ENCODE measurements at regions not wholly inside any gene's neighbourhood (a gene's known extent, or its start where the extent isn't known, plus 50 kb on each side); places are given as distances from the start of the nearest gene placed in this dataset.

DNA sequence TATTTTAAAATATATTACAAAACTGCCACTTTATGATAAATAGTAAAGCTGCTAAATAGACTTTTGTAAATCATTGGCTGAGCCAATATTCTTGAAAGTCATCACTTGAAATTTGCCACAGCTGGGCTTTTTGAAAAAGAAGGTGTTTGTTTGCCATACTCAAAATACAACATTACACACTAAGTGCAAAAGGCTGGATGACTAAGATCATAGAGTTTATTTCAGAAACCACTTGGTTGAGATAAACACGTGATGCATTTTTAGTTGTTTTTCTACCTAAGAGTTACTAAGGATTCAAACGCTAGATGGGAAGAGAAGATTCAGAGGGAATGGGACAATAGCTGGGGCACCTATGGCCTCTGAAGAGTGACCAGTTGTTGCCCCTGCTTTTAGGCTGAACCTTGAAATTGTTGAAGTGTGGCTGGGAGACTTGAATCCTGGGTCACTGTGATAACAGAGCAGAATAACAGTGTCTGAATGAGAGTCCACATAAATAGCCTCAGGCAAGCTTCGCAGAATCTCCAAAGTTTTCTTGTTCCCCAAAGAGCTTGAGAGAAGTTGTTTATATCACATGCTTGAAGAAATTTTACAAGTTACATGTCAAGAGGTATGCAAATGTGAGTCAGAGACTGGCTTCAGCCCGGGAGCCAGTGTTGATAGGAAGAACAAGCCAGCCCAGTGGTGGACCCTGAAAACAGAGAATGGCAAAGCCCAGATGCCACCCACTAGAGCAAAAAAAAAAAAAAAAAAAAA, 409.8 kb downstream of the GPD2 start:
- no peak for DNase-seq (ENCODE audit: low spot score)

GRCh38 chr2:156852210-156852609, 405.3 kb upstream of the GALNT5 start:
- DNase-seq (ENCODE audit: low spot score), result no peak

- no peak for DNase-seq (ENCODE audit: low spot score)
Observed at GRCh38 chr2:156852681-156853080, 404.8 kb upstream of the GALNT5 start.

GRCh38 chr2:156864325-156864724, 393.2 kb upstream of the GALNT5 start:
- DNase-seq (ENCODE audit: low spot score), result no peak

- no peak for DNase-seq (ENCODE audit: low spot score)
Observed at GRCh38 chr2:156864753-156865152, 392.8 kb upstream of the GALNT5 start.

DNA sequence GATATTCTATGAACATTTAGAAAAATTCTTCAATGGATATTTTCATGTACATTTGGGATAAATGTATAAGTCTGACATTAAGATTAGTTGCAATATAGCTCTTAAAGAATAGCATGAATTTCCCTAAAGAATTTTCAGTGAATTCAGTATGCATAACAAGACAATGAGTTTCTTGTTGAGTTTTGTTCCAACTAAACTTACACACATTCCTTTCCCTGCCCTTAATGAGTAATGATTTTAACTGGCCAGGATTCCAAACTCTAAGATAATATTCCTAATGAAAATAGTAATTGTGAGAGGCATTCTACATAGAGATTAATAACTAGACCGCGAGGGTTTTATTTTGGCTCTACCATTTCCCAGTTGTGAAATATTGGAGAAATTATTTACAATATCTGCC, 390.3 kb upstream of the GALNT5 start:
- DNase-seq (ENCODE audit: low spot score), result no peak

- no peak for DNase-seq (ENCODE audit: low spot score)
Observed at GRCh38 chr2:156874707-156875106, 382.8 kb upstream of the GALNT5 start.

DNA sequence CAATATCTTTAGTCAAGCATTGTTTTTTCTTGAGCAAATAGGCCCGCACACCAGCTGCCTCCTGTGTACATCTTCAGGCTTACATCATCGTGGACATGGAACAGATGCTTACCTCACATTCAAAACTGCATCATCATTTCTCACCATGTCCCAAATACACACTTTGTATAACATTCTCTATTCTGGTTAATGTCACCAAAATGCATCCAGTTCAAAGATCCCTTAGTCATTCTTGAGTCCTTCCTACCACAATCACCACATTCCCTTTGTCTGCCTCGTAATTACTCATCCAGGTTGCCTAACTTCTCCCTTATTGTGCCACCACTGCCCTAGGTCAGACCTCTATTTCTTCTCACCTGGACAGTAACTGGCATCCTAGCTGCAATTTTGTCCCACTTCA, 373.7 kb upstream of the GALNT5 start:
- DNase-seq (ENCODE audit: low spot score), result no peak

DNA sequence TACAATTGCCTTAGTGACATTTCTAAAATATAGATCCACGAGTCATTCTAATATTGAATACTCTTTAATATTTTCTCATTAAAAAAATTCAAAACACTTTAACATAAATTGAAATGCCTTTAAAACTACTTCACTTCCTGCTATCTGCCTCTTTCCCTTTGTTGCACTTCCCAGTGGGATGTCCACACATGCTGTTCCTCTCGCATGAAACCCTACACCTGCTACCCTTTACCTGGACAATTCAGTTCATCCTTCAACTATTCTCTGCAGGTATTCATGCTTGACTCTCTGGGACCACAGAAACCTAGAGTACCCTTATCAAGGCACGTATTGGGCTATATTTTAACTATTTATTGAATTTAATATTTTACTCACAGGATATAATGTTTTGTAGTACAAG, 373.3 kb upstream of the GALNT5 start:
- DNase-seq (ENCODE audit: low spot score), result no peak

DNA sequence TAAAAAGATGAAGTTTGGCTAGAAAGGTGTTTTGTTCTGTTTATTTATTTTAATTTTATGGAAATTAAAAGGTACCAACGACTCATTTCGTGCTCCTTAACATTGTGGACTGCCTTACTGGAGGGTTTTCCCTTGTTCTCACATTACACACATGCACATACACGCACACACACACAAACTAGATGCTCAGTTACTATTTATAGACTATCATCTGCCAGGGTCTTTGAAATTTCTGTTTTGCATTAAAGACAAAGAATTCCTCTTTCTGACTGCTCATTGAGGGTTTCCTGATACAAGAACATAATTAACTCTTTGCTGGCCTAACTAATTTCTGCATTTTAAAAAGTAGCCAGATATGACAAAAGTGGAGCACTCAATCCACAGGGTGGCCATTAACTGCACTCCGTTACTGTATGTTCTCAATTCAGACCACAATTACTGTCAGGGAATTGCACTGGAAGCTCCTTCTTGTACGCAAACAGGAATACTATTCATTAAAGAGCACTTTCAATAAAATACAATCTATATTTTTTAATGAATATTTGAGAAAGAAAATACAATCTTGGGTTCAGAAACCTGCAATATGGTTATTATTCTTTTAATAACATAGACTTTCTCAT, 366.9 kb upstream of the GALNT5 start:
- DNase-seq (ENCODE audit: low spot score), result no peak

GRCh38 chr2:156891609-156892008, 365.9 kb upstream of the GALNT5 start:
- no peak for DNase-seq (ENCODE audit: low spot score)

DNA sequence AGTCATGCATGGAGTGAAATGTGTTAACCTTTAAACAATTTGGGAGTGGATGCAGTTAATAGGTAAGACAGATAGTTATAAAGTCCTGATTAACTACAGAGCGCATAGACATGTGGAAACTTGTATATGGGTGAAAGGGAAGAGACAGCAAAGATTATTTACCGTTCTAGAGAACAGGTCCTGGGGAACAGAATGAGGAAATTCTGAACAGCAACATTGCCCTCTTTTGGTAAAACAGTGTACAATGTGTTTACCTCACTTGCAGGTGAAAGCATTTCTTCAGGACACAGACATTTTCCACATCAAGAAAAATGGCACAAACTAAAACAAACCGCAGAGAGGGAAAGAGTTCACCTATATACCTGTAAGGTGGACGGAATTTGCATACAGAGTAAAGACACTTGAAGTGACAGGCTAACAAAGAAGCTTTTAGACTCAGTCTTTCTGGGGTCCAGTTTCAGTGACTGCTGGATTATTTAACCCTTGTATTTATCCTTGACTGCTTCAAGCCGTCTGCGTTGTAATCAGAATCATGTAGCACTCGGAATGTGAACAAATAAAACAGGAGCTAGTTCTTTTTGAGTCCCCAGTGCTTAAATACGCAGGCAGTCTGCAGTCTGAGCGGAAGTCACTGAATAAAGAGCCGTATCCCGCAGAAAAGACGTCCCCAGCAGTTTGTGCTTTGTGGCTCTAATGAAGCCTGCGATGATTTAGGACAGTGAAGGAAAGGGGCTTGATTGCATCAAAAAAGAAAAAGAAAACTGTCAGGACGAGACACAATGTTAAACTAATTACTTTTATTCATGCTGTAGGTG, 364.8 kb upstream of the GALNT5 start:
- no peak for DNase-seq (ENCODE audit: low spot score)

DNA sequence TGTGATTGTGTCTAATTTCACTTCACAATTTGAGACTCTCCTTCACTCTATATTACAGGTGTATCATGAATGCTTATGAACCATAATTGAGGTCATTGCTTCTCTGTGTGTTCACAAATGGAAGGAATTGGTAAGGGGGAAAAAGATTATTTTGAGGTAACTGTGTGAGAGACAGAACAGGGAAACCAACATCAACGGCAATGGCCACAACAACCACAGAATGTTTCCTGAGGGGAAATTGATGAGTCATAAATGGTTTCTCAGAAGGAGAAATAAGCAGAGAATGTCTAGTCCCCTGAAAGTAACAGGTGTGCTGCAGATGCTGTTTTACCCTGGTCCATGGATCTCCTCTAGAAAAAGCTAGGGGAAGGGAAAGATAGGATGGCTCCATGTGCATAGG, 361.2 kb upstream of the GALNT5 start:
- DNase-seq (ENCODE audit: low spot score), result no peak

- DNase-seq (ENCODE audit: low spot score), result no peak
Observed at GRCh38 chr2:156897548-156897947, 360.0 kb upstream of the GALNT5 start.

GRCh38 chr2:156901373-156902031, 356.0 kb upstream of the GALNT5 start:
- no peak for DNase-seq (ENCODE audit: low spot score)

- DNase-seq (ENCODE audit: low spot score), result no peak
Observed at GRCh38 chr2:156903335-156903734, 354.2 kb upstream of the GALNT5 start.

DNA sequence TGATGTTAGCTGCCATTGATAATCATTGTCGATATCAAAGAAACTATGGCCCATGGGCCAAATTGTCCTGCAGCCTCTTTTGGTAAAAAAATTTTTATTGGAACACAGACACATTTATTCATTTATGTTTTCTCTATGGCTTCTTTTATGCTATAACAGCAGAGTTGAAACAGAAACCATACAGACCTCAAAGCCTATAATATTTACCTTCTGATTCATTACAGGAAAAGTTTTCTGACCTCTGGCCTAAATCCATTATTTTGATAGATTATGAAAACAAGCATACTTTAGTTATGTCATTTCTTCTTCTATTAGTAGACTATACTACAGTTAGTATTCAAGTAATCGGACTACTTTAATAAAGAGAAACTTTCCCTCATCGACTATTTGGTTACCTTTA, 349.7 kb upstream of the GALNT5 start:
- no peak for DNase-seq (ENCODE audit: low spot score)

DNA sequence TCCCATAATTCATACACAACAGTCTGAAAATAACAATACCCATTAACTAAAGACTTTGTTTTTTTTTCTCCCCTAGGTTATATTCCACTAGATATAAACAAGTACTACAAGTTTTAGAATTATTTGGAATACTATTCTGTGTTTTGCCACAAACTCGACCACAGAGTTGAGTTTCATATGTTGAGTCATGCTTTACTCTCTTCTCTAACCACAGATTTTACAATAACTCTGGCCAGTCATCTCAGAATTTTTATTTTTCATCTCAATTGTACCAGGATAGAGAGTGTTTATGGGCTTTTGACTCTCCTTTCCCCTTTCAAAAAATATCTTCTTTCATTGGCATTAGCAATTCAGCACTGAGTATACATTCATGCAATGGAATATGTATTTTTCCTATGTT, 348.7 kb upstream of the GALNT5 start:
- DNase-seq (ENCODE audit: low spot score), result no peak

- DNase-seq (ENCODE audit: low spot score), result no peak
Observed at GRCh38 chr2:156909983-156910382, 347.5 kb upstream of the GALNT5 start.

DNA sequence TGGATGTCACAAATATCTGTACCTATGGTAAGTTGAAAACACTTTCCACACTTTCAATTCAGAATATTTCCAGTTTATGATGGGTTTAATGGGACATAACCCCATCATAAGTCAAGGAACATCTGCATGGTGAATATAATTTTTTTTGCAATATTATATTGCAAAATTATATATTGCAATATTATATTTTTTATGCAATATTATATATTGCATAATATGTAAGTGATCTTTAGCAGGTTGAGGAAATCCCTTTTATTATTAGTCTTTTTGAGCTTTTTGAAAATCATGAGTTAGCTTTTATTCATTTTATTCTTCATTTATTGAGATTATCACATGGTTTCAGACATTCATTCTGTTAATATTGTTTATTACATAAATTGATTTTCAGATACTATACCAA, 342.2 kb upstream of the GALNT5 start:
- DNase-seq (ENCODE audit: low spot score), result no peak

DNA sequence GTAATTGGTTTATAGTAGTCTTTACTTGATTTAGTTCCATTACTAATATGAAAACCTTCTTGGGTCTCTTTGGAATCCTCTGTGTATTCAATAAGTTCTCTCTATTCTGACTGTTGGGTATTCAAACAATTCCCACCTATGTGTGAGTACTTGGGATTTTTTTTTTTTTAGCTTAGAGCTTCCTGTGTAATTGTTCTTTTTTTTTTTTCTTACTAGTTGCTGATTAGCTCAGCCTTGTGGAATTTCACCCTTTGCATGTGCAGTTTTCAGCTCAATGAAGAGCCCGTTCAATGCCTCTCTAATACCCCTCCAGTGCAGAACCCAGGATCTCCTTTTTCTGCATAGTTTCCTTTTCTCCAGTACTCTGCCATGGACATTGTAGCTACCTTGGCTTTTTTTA, 339.1 kb upstream of the GALNT5 start:
- DNase-seq (ENCODE audit: low spot score), result no peak

DNA sequence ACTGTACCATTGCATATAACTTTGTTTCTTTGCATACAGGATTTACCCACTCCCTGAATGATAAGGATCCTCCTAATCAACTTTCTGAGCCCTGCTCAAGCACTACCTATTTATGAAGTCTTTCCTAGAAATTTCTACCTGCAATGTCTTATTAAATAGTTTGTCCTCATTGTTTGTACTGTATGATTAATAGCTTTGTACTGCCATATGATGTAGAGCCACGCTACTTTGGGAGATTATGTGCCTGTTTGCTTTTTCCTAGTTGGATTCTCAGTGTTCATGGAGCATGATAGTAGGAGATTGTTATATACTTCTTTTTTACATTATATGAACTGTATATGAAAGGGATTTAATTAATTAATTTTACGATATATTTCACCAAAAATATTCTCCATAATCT, 327.1 kb upstream of the GALNT5 start:
- no peak for DNase-seq (ENCODE audit: low spot score)

Data from germinal center (tissue), 1 donor.